ENCODE measurements at regions not wholly inside any gene's neighbourhood (a gene's known extent, or its start where the extent isn't known, plus 50 kb on each side); places are given as distances from the start of the nearest gene placed in this dataset.

- no peak for DNase-seq
These were observed 602.9 kb upstream of the ARID1B start for GRCh38 chr6:156174031-156174890.

- DNase-seq = no peak
These were observed 607.8 kb upstream of the ARID1B start for GRCh38 chr6:156169371-156169770.

GRCh38 chr6:156167625-156168071 lies 609.5 kb upstream of the ARID1B start:
- DNase-seq = no peak

GRCh38 chr6:156167016-156167624 lies 610.1 kb upstream of the ARID1B start:
- no peak for DNase-seq

- no peak for DNase-seq
These were observed 611.1 kb upstream of the ARID1B start for GRCh38 chr6:156166093-156166492.

GRCh38 chr6:156164701-156165452 lies 612.3 kb upstream of the ARID1B start:
- DNase-seq = no peak

- no peak for DNase-seq
These were observed 613.9 kb upstream of the ARID1B start for GRCh38 chr6:156163311-156163710.

- DNase-seq = no peak
These were observed 615.7 kb upstream of the ARID1B start for GRCh38 chr6:156161471-156161870.

- no peak for DNase-seq
These were observed 616.4 kb upstream of the ARID1B start for GRCh38 chr6:156160795-156161165.

GRCh38 chr6:156160007-156160794 lies 617.0 kb upstream of the ARID1B start:
- DNase-seq = no peak

GRCh38 chr6:156154896-156155295 lies 622.3 kb upstream of the ARID1B start:
- DNase-seq = no peak

GRCh38 chr6:156150391-156150790 lies 626.8 kb upstream of the ARID1B start:
- no peak for DNase-seq

- DNase-seq = no peak
These were observed 630.3 kb upstream of the ARID1B start for GRCh38 chr6:156146891-156147290.

GRCh38 chr6:156131221-156131903 lies 645.8 kb upstream of the ARID1B start:
- DNase-seq = no peak

GRCh38 chr6:156126535-156126934 lies 650.6 kb upstream of the ARID1B start:
- no peak for DNase-seq

- no peak for DNase-seq
These were observed 651.3 kb upstream of the ARID1B start for GRCh38 chr6:156125844-156126243.

GRCh38 chr6:156123731-156124130 lies 653.4 kb upstream of the ARID1B start:
- no peak for DNase-seq

- DNase-seq = no peak
These were observed 655.2 kb upstream of the ARID1B start for GRCh38 chr6:156121973-156122372.

GRCh38 chr6:156114541-156114940 lies 658.9 kb upstream of the NOX3 start:
- DNase-seq = no peak

- no peak for DNase-seq
These were observed 658.0 kb upstream of the NOX3 start for GRCh38 chr6:156113631-156114030.

GRCh38 chr6:156111913-156112312 lies 656.3 kb upstream of the NOX3 start:
- no peak for DNase-seq

GRCh38 chr6:156110249-156110648 lies 654.6 kb upstream of the NOX3 start:
- DNase-seq = no peak
